ENCODE measurements at regions not wholly inside any gene's neighbourhood (a gene's known extent, or its start where the extent isn't known, plus 50 kb on each side); places are given as distances from the start of the nearest gene placed in this dataset.
"Not testable (repeated sequence)": the region's sequence is repeated elsewhere in the genome, so short reads cannot be mapped to it uniquely, and the experiment has no call there.

DNA sequence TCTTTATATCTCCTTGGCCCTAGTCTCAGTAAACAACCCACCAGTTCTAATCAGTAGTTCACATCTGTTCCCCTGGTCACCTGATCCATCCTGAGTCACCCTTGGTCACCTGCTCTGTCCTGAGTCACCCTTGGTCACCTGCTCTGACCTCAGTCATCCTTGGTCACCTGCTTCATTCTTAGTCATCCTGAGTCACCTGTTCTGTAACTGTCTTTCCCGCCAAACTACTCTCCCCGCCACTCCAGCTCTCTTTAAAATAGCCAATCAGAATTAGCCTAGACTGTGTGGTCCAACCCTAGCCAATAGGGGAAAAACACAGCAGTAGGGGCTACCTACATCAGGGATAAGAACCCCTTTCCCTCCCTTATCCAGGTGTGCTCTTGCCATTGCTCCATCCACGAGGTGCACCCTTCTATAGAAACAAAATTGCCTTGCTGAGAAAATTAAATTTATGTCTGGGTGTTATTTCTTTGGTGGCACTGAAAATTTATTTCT, 245.4 kb upstream of the DIO3 start:
- Histone ChIP-seq H3K9me3 (peaks cover 28% of the 10 kb centered on the region), H3K4me1 (no peaks in the 10 kb centered on the region), H4K20me1 (no peaks in the 10 kb centered on the region), H3K4me2 (no peak overlapping the region), H3K4me3 (no peak overlapping the region), H3K27me3 (no peaks in the 10 kb centered on the region), H3K36me3 (0 out of 2 replicates have a peak, but pooled peaks cover 6% of the 10 kb centered on the region), H3K9ac (no peak overlapping the region), H3K27ac (no peak overlapping the region)
- no peak for TF ChIP-seq Cebpa-rat (IDR thresholded peaks at IDR 0.05)

DNA sequence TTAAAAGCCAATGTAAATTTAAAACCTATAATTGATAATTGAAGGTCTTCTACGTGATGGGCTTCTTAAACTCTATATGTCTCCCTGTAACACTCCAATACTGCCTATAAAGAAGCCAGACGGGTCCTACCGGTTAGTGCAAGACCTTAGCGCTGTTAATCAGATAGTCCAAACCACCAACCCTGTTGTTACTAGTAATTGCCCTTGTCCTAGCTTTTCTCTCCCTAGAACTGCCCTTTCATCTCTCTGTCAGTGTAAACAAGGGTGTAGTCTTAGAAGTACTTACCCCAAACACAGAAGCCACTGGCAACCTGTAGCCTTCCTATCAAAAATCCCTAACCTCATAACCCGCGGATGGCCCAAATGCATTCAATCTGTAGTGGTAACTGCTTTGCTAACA, 243.0 kb upstream of the DIO3 start:
- Histone ChIP-seq H3K27me3 (no peaks in the 10 kb centered on the region), H3K36me3 (0 out of 2 replicates have a peak, but pooled peaks cover 6% of the 10 kb centered on the region), H4K20me1 (no peaks in the 10 kb centered on the region), H3K4me3 (no peak overlapping the region), H3K4me1 (no peaks in the 10 kb centered on the region), H3K9me3 (peaks cover 40% of the 10 kb centered on the region), H3K9ac (no peak overlapping the region), H3K4me2 (no peak overlapping the region), H3K27ac (no peak overlapping the region)
- TF ChIP-seq Cebpa-rat (IDR thresholded peaks at IDR 0.05), result no peak

DNA sequence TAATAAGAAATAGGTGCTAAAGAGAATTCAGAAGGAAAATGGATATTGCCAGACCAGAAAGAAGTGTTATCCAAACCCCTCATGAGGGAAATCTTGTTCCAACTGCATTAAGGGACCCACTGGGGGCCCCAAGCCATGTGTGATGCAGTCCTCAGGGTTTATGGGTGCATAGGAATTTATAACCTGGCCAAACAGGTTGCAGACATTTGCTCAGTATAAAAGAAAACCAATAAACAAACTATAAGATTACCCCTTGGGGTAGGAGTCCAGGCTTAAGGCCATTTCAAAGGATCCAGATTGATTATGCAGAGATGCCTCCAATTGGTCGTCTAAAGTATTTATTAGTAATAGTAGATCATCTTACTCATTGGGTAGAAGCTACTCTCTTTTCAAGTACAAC, 240.9 kb upstream of the DIO3 start:
- no peak overlapping the region for H3K27ac ChIP-seq
- no peaks in the 10 kb centered on the region for H3K27me3 ChIP-seq
- H3K4me1 ChIP-seq, result no peaks in the 10 kb centered on the region
- no peaks in the 10 kb centered on the region for H4K20me1 ChIP-seq
- 0 out of 2 replicates have a peak, but pooled peaks cover 6% of the 10 kb centered on the region for H3K36me3 ChIP-seq
- peaks cover 56% of the 10 kb centered on the region for H3K9me3 ChIP-seq
- H3K9ac ChIP-seq, result no peak overlapping the region
- no peak overlapping the region for H3K4me3 ChIP-seq
- H3K4me2 ChIP-seq, result no peak overlapping the region
- no peak for TF ChIP-seq Cebpa-rat (IDR thresholded peaks at IDR 0.05)

DNA sequence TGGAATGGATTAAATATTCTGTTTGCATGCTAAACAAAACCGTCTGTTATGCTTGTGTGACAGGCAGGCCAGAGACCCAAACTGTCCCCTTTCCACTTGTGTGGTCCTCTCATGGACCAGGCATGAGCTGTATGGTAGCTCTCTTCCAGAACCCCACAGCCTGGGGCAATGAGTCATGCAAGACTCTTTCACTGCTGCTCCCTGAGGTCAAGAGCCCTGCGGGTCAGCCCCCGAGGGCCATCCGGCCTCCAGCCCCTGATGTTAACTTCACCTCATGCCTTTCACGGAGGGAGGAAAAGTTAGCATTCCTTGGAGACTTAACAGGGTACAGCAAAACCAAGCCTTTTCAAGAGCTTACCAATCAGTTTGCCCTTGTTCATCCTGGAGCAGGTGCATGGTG, 239.1 kb upstream of the DIO3 start:
- Histone ChIP-seq H3K27me3 (no peaks in the 10 kb centered on the region), H3K4me2 (no peak overlapping the region), H4K20me1 (no peaks in the 10 kb centered on the region), H3K4me1 (no peaks in the 10 kb centered on the region), H3K27ac (no peak overlapping the region), H3K36me3 (no peaks in the 10 kb centered on the region), H3K9me3 (peaks cover 38% of the 10 kb centered on the region), H3K9ac (no peak overlapping the region), H3K4me3 (no peak overlapping the region)
- TF ChIP-seq Cebpa-rat (IDR thresholded peaks at IDR 0.05), result no peak

DNA sequence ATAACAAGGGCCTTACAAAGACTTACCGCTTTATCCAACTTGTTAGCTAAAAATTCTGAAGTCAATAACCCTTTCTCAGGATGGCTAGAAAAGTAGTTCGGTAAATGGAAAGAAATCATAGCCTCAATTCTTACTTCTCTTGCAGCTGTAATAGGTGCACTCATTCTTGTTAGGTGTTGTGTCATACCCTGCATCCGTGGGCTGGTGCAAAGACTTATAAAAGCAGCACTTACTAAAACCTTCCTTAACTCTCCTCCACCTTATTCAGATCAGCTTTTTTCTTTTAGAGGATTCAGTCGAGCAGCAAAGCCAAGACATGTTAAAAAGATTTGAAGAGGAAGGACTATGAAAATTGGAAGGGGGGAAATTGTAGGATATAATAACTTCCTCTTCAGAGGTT, 238.2 kb upstream of the DIO3 start:
- Histone ChIP-seq H3K9me3 (peaks cover 31% of the 10 kb centered on the region), H3K4me3 (no peak overlapping the region), H3K4me2 (no peak overlapping the region), H3K36me3 (no peaks in the 10 kb centered on the region), H3K27me3 (no peaks in the 10 kb centered on the region), H4K20me1 (no peaks in the 10 kb centered on the region), H3K27ac (no peak overlapping the region), H3K9ac (no peak overlapping the region), H3K4me1 (no peaks in the 10 kb centered on the region)
- TF ChIP-seq Cebpa-rat (IDR thresholded peaks at IDR 0.05), result no peak

DNA sequence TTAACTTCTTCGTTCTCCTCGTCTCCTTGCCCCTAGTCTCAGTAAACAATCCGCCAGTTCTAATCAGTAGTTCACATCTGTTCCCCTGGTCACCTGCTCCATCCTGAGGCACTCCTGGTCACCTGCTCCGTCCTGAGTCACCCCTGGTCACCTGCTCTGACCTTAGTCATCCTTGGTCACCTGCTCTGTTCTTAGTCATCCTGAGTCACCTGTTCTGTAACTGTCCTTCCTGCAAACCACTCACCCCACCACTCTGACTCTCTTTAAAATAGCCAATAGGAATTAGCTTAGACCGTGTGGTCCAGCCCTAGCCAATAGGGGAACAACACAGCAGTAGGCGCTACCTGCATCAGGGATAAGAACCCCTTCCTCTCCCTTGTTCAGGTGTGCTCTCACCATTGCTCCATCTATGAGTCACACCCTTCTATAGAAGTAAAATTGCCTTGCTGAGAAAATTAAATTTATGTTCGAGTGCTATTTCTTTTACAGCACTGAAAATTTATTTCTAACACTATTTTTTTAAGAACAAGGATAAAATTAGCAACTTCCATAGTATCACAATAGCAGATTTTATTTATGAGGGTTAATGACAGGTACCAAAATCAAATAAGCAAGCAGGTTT, 237.6 kb upstream of the DIO3 start:
- H3K27me3 ChIP-seq, H3K27ac ChIP-seq, H3K4me1 ChIP-seq, H3K4me3 ChIP-seq, H3K4me2 ChIP-seq, H4K20me1 ChIP-seq, H3K9ac ChIP-seq, H3K36me3 ChIP-seq: not testable (repeated sequence)
- H3K9me3 ChIP-seq, result peaks cover 31% of the 10 kb centered on the region

DNA sequence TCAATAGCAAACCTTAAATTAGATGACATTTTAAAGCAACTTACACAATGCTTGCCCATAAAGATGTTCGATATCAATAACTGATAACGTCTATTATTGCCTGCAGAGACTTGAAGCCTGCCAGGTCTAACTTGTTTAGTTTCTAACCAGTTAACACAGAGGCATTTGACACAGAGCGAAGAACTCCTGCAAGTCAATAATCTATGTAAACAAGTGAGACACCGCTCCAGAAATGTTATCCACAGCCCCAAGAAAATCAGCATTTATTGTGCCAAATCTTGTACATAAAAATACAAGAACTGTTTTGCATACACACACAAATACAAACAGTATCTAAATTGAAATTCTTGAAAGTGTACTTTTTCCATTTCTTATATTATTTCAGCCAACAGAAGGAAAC, 236.0 kb upstream of the DIO3 start:
- H3K9ac ChIP-seq, result no peak overlapping the region
- no peaks in the 10 kb centered on the region for H3K4me1 ChIP-seq
- TF ChIP-seq Cebpa-rat (IDR thresholded peaks at IDR 0.05), result no peak
- no peaks in the 10 kb centered on the region for H3K27me3 ChIP-seq
- H3K36me3 ChIP-seq, result no peaks in the 10 kb centered on the region
- no peak overlapping the region for H3K4me2 ChIP-seq
- peaks cover 31% of the 10 kb centered on the region for H3K9me3 ChIP-seq
- no peak overlapping the region for H3K4me3 ChIP-seq
- H4K20me1 ChIP-seq, result no peaks in the 10 kb centered on the region
- H3K27ac ChIP-seq, result no peak overlapping the region

DNA sequence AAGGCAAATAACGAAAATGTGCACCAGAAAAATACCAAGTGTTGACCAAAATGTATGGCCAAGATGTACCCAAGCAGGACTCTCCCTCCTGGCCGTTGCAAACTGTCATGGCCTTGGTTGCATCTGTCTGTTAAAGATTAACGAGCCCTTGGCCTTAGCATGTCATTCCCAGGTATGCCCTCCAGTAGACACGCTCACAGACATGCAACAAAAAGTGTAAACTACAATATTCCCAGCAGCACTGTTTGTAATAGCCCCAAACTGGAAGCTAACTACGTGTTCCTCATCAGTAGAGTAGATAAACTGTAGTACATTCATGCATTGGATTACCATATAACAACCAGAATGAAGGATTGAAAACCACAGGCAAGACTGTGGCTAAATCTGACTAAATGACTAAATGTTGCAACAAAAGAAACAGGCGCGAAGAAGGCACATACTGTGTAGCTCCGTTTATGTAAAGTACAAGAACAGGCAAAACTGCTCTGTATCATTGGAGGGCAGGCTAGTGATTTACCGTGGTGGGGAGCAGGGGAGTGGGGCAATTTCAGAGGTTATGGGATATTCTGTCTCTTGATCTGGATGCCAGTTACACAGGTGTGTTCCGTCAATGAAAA, 232.8 kb upstream of the DIO3 start:
- H3K4me2 ChIP-seq, result no peak overlapping the region
- no peak overlapping the region for H3K4me3 ChIP-seq
- H3K36me3 ChIP-seq, result no peaks in the 10 kb centered on the region
- no peak for TF ChIP-seq Cebpa-rat (IDR thresholded peaks at IDR 0.05)
- no peaks in the 10 kb centered on the region for H4K20me1 ChIP-seq
- no peak overlapping the region for H3K9ac ChIP-seq
- no peaks in the 10 kb centered on the region for H3K4me1 ChIP-seq
- peaks cover 17% of the 10 kb centered on the region for H3K9me3 ChIP-seq
- no peaks in the 10 kb centered on the region for H3K27me3 ChIP-seq
- H3K27ac ChIP-seq, result no peak overlapping the region

DNA sequence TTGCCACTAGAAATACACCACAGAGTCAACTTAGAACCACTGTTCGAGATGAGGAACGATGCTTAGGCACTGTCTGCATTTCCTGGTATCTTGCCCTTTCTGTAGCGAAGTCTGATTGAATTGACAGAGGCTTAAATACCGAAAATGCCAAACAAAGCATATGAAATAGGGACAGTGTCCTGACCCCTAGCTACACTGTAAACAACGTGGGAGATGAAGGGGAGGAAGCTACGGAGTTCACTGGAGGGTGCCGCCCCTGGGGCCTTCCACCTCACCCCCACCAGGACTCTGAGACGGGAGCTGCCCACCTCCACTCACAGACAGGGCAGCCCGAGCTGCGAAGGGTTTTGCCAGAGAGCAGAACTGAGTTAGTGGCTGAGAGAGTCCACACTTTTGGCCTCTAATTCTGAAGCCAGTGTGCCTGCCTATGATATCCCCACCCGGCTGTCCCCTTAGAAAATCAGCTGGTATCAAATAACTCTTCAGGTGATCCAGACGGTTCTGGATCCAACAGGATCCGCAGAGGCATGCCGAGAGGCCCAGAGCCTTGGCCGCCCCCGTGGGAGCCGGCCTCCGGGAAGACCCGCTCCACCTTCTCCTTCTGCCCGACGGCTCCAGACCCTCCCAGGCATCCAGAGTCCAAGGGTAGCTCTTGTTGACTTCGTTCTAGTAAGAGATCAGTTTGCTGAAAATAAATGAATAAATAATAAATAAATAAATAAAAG, 230.7 kb upstream of the DIO3 start:
- Histone ChIP-seq H3K9me3 (no peaks in the 10 kb centered on the region), H3K36me3 (no peaks in the 10 kb centered on the region), H3K27ac (no peak overlapping the region), H3K27me3 (no peaks in the 10 kb centered on the region), H3K4me1 (no peaks in the 10 kb centered on the region), H3K4me3 (no peak overlapping the region), H4K20me1 (no peaks in the 10 kb centered on the region), H3K9ac (no peak overlapping the region), H3K4me2 (no peak overlapping the region)
- TF ChIP-seq Cebpa-rat (IDR thresholded peaks at IDR 0.05), result no peak

DNA sequence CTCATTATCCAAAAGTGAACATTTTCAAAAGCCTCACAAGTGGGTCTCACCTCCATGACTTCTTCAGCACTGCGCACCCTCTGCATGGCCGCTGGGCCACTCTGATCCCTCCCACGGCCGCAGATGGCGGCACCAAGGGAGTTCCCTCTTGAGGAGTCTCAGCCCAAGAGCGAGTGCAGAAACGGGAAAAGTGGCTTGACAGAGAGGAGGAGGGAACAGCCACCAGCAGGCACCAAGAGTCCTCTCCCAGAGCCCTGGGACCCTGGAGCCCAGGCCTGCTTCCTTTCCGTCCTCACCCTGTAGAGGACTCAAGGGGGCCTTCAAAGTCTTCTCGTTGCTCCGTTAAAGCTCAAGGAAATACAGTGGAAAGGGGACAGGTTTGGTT, 230.2 kb upstream of the DIO3 start:
- no peak overlapping the region for H3K9ac ChIP-seq
- H3K27ac ChIP-seq, result no peak overlapping the region
- no peaks in the 10 kb centered on the region for H3K27me3 ChIP-seq
- H3K4me3 ChIP-seq, result no peak overlapping the region
- no peaks in the 10 kb centered on the region for H3K36me3 ChIP-seq
- TF ChIP-seq Cebpa-rat (IDR thresholded peaks at IDR 0.05), result no peak
- no peak overlapping the region for H3K4me2 ChIP-seq
- H4K20me1 ChIP-seq, result no peaks in the 10 kb centered on the region
- no peaks in the 10 kb centered on the region for H3K4me1 ChIP-seq
- H3K9me3 ChIP-seq, result no peaks in the 10 kb centered on the region
